ENCODE measurements at regions not wholly inside any gene's neighbourhood (a gene's known extent, or its start where the extent isn't known, plus 50 kb on each side); places are given as distances from the start of the nearest gene placed in this dataset.

- no peaks in the 10 kb centered on the region for H3K36me3 ChIP-seq (ENCODE audit: control insufficient read depth in 1 of 2, insufficient read depth in 2 of 2, low read length in 2 of 2)
- H3K23ac ChIP-seq (ENCODE audit: low read length) = no peak overlapping the region
- WGBS (ENCODE audit: extremely low coverage, insufficient coverage, insufficient read length) = no CpG with 5 or more reads among the region's 19 CpGs
- no peak for DNase-seq
- no peak overlapping the region for H2BK5ac ChIP-seq (ENCODE audit: low read depth, low read length, poor library complexity)
- no peak overlapping the region for H3K4me3 ChIP-seq (ENCODE audit: low read depth, low read length)
- no peak overlapping the region for H3K4me2 ChIP-seq (ENCODE audit: low read length)
- no peak overlapping the region for H3K14ac ChIP-seq (ENCODE audit: low read length)
- H4K12ac ChIP-seq (ENCODE audit: low read depth, low read length) = no peak overlapping the region
- H3K9ac ChIP-seq (ENCODE audit: low read length) = no peak overlapping the region
- H3K27ac ChIP-seq (ENCODE audit: low read depth, low read length) = no peak overlapping the region
- H3K4me1 ChIP-seq (ENCODE audit: control insufficient read depth in 1 of 2, insufficient read depth in 2 of 2, low read length in 2 of 2) = peaks cover 2% of the 10 kb centered on the region in 2 experiments
- no peak overlapping the region for H2BK12ac ChIP-seq (ENCODE audit: low read length)
- no peak overlapping the region for H3K18ac ChIP-seq (ENCODE audit: low read length)
- no peaks in the 10 kb centered on the region for H3K27me3 ChIP-seq (ENCODE audit: insufficient read depth, low read length)
- no peak overlapping the region for H4K8ac ChIP-seq (ENCODE audit: low read depth, low read length)
- H3K4ac ChIP-seq (ENCODE audit: low read depth, low read length) = no peak overlapping the region
- H3K79me2 ChIP-seq (ENCODE audit: control insufficient read depth, insufficient read depth, low read length, poor library complexity) = no peaks in the 10 kb centered on the region
- peaks cover 13% of the 10 kb centered on the region for H3K9me3 ChIP-seq (ENCODE audit: insufficient read depth, low read depth, low read length)
- H2BK120ac ChIP-seq (ENCODE audit: insufficient read depth, low read length, poor library complexity) = no peak overlapping the region
- no peak overlapping the region for H2AK5ac ChIP-seq (ENCODE audit: low read length)
- H3K79me1 ChIP-seq (ENCODE audit: low read length) = no peaks in the 10 kb centered on the region
- no peak overlapping the region for H2AFZ ChIP-seq (ENCODE audit: insufficient read depth, low read length, poor library complexity)
- no peak overlapping the region for H4K91ac ChIP-seq (ENCODE audit: low read depth, low read length)
Measured at GRCh38 chr1:4517186-4517954, 137.0 kb upstream of the AJAP1 start.

GRCh38 chr1:4518621-4519020, 135.8 kb upstream of the AJAP1 start:
- Histone ChIP-seq H3K18ac (ENCODE audit: low read length) (no peak overlapping the region), H2BK5ac (ENCODE audit: low read depth, low read length, poor library complexity) (no peak overlapping the region), H2BK120ac (ENCODE audit: insufficient read depth, low read length, poor library complexity) (no peak overlapping the region), H3K79me1 (ENCODE audit: low read length) (no peaks in the 10 kb centered on the region), H4K12ac (ENCODE audit: low read depth, low read length) (no peak overlapping the region), H2BK12ac (ENCODE audit: low read length) (no peak overlapping the region), H3K9me3 (ENCODE audit: insufficient read depth, low read depth, low read length) (peaks cover 13% of the 10 kb centered on the region), H3K4me3 (ENCODE audit: low read depth, low read length) (no peak overlapping the region), H2AK5ac (ENCODE audit: low read length) (no peak overlapping the region), H3K23ac (ENCODE audit: low read length) (no peak overlapping the region), H3K4me2 (ENCODE audit: low read length) (no peak overlapping the region), H3K27ac (ENCODE audit: low read depth, low read length) (no peak overlapping the region), H3K4me1 (ENCODE audit: control insufficient read depth in 1 of 2, insufficient read depth in 2 of 2, low read length in 2 of 2) (no peaks in the 10 kb centered on the region), H3K4ac (ENCODE audit: low read depth, low read length) (no peak overlapping the region), H3K79me2 (ENCODE audit: control insufficient read depth, insufficient read depth, low read length, poor library complexity) (no peaks in the 10 kb centered on the region), H2AFZ (ENCODE audit: insufficient read depth, low read length, poor library complexity) (no peak overlapping the region), H3K9ac (ENCODE audit: low read length) (peak overlapping the region; percentile 43), H4K91ac (ENCODE audit: low read depth, low read length) (no peak overlapping the region), H4K8ac (ENCODE audit: low read depth, low read length) (no peak overlapping the region), H3K27me3 (ENCODE audit: insufficient read depth, low read length) (no peaks in the 10 kb centered on the region), H3K36me3 (ENCODE audit: control insufficient read depth in 1 of 2, insufficient read depth in 2 of 2, low read length in 2 of 2) (no peaks in the 10 kb centered on the region), H3K14ac (ENCODE audit: low read length) (no peak overlapping the region)
- no peak for DNase-seq
- no CpG with 5 or more reads among the region's 7 CpGs for WGBS (ENCODE audit: extremely low coverage, insufficient coverage, insufficient read length)

- Histone ChIP-seq H4K91ac (ENCODE audit: low read depth, low read length) (no peak overlapping the region), H3K14ac (ENCODE audit: low read length) (no peak overlapping the region), H3K4me1 (ENCODE audit: control insufficient read depth in 1 of 2, insufficient read depth in 2 of 2, low read length in 2 of 2) (no peaks in the 10 kb centered on the region), H2BK120ac (ENCODE audit: insufficient read depth, low read length, poor library complexity) (no peak overlapping the region), H2AK5ac (ENCODE audit: low read length) (no peak overlapping the region), H3K9ac (ENCODE audit: low read length) (no peak overlapping the region), H3K79me1 (ENCODE audit: low read length) (no peaks in the 10 kb centered on the region), H3K36me3 (ENCODE audit: control insufficient read depth in 1 of 2, insufficient read depth in 2 of 2, low read length in 2 of 2) (no peaks in the 10 kb centered on the region), H2AFZ (ENCODE audit: insufficient read depth, low read length, poor library complexity) (no peak overlapping the region), H3K27me3 (ENCODE audit: insufficient read depth, low read length) (no peaks in the 10 kb centered on the region), H3K9me3 (ENCODE audit: insufficient read depth, low read depth, low read length) (peaks cover 13% of the 10 kb centered on the region), H4K8ac (ENCODE audit: low read depth, low read length) (no peak overlapping the region), H2BK5ac (ENCODE audit: low read depth, low read length, poor library complexity) (no peak overlapping the region), H3K27ac (ENCODE audit: low read depth, low read length) (no peak overlapping the region), H3K18ac (ENCODE audit: low read length) (no peak overlapping the region), H2BK12ac (ENCODE audit: low read length) (no peak overlapping the region), H4K12ac (ENCODE audit: low read depth, low read length) (no peak overlapping the region), H3K4me3 (ENCODE audit: low read depth, low read length) (no peak overlapping the region), H3K4ac (ENCODE audit: low read depth, low read length) (no peak overlapping the region), H3K79me2 (ENCODE audit: control insufficient read depth, insufficient read depth, low read length, poor library complexity) (no peaks in the 10 kb centered on the region), H3K23ac (ENCODE audit: low read length) (peak overlapping the region; percentile 29), H3K4me2 (ENCODE audit: low read length) (no peak overlapping the region)
- no CpG with 5 or more reads among the region's 6 CpGs for WGBS (ENCODE audit: extremely low coverage, insufficient coverage, insufficient read length)
- no peak for DNase-seq
Measured at GRCh38 chr1:4519954-4520353, 134.5 kb upstream of the AJAP1 start.

- H3K9ac ChIP-seq (ENCODE audit: low read length) = no peak overlapping the region
- no peak overlapping the region for H2AK5ac ChIP-seq (ENCODE audit: low read length)
- H3K79me2 ChIP-seq (ENCODE audit: control insufficient read depth, insufficient read depth, low read length, poor library complexity) = no peaks in the 10 kb centered on the region
- no peak overlapping the region for H3K23ac ChIP-seq (ENCODE audit: low read length)
- H4K12ac ChIP-seq (ENCODE audit: low read depth, low read length) = no peak overlapping the region
- H4K8ac ChIP-seq (ENCODE audit: low read depth, low read length) = no peak overlapping the region
- H3K14ac ChIP-seq (ENCODE audit: low read length) = no peak overlapping the region
- H2BK5ac ChIP-seq (ENCODE audit: low read depth, low read length, poor library complexity) = no peak overlapping the region
- H3K27ac ChIP-seq (ENCODE audit: low read depth, low read length) = no peak overlapping the region
- no peak overlapping the region for H3K4ac ChIP-seq (ENCODE audit: low read depth, low read length)
- H2BK120ac ChIP-seq (ENCODE audit: insufficient read depth, low read length, poor library complexity) = no peak overlapping the region
- no peak overlapping the region for H4K91ac ChIP-seq (ENCODE audit: low read depth, low read length)
- H3K9me3 ChIP-seq (ENCODE audit: insufficient read depth, low read depth, low read length) = peaks cover 13% of the 10 kb centered on the region
- no peak overlapping the region for H3K4me2 ChIP-seq (ENCODE audit: low read length)
- H3K27me3 ChIP-seq (ENCODE audit: insufficient read depth, low read length) = no peaks in the 10 kb centered on the region
- H3K18ac ChIP-seq (ENCODE audit: low read length) = no peak overlapping the region
- H2BK12ac ChIP-seq (ENCODE audit: low read length) = no peak overlapping the region
- DNase-seq = no peak
- no peaks in the 10 kb centered on the region for H3K79me1 ChIP-seq (ENCODE audit: low read length)
- H3K4me1 ChIP-seq (ENCODE audit: control insufficient read depth in 1 of 2, insufficient read depth in 2 of 2, low read length in 2 of 2) = no peaks in the 10 kb centered on the region
- no peak overlapping the region for H2AFZ ChIP-seq (ENCODE audit: insufficient read depth, low read length, poor library complexity)
- no peaks in the 10 kb centered on the region for H3K36me3 ChIP-seq (ENCODE audit: control insufficient read depth in 1 of 2, insufficient read depth in 2 of 2, low read length in 2 of 2)
- no peak overlapping the region for H3K4me3 ChIP-seq (ENCODE audit: low read depth, low read length)
- WGBS (ENCODE audit: extremely low coverage, insufficient coverage, insufficient read length) = no CpG with 5 or more reads among the region's 4 CpGs
Measured at GRCh38 chr1:4523551-4523950, 130.9 kb upstream of the AJAP1 start.

Data from trophoblast cell (in vitro differentiated cells and primary cell).